ENCODE measurements at regions not wholly inside any gene's neighbourhood (a gene's known extent, or its start where the extent isn't known, plus 50 kb on each side); places are given as distances from the start of the nearest gene placed in this dataset.
A peak's percentile ranks its signal among the peaks of the same experiment; 100 is the strongest.
"Not testable (repeated sequence)": the region's sequence is repeated elsewhere in the genome, so short reads cannot be mapped to it uniquely, and the experiment has no call there.

DNA sequence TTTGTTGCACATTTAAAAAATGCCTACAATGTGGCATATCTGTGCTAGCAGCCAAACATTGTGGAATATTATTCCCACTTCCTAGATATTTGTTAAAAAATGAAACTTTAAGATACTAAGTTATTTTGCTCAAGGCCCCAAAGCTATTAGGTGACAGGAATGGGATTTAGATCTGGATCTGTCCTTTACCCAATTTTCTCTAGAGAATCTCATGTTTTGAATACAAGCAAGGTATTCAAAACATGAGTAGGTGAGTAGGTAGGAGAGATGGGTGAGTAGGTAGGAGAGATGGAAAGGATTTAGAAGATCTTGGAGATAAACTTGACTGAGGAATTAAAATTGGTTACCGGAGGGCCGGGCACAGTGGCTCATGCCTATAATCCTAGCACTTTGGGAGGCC is 61.2 kb upstream of the AKIRIN2 start:
- ATAC-seq (no peak), DNase-seq (no peak)

DNA sequence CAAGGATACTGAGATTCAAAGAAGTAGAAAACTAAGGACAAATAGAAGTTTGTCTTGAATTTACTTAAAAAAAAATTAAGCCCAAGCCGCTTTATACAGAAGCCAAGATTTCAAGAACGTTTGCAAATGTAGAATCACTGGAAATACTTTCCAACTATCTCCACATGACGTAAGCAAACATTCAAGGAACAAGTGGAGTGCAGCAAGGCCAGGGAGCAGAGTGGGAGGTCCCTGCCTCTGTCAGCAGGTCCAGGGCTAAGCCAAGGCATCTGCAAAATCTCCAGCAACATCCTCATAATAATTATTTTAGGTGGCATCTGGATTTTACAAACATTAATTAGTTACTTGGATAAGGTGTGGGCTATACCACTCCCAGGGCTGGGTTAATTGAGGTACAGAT is 60.1 kb upstream of the AKIRIN2 start:
- DNase-seq (no peak), ATAC-seq (no peak)

DNA sequence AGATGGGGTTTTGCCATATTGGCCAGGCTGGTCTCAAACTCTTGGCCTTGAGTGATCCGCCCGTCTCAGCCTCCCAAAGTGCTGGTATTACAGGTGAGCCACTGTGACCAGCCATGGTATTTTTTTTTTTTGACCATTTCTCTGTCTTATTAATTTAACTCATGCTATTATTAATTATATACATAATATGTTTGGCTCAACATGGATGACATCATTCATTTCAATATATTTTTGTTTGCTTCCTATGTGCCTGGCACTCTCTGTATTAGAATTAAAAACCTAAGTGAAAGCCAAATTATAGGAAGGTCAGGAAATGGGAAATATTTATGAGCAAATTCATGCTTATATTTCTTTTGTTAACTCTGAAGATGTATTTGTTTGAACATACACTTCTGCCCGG is 55.8 kb upstream of the AKIRIN2 start:
- DNase-seq (no peak), ATAC-seq (no peak)

DNA sequence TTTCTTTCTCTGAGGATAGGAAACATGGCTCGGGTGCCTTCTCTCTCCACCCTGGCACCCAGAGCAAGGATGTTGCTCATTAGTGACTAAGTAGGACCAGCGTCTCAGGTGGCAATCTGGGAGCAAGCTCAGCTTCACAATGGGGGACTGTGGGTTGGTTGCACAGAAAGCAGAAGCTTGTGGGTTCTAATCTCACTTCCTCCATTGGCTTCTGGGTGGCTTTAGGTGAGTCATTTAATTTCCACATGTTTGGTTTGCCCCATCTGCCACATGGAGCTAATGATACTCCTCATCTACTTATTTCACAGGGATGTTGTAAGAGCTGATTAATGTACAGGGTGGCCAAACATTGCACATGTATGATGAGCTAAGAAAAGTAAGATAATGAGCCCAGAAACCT is 54.8 kb upstream of the AKIRIN2 start:
- peak; percentile 99 for ATAC-seq
- DNase-seq: peak; percentile 56

DNA sequence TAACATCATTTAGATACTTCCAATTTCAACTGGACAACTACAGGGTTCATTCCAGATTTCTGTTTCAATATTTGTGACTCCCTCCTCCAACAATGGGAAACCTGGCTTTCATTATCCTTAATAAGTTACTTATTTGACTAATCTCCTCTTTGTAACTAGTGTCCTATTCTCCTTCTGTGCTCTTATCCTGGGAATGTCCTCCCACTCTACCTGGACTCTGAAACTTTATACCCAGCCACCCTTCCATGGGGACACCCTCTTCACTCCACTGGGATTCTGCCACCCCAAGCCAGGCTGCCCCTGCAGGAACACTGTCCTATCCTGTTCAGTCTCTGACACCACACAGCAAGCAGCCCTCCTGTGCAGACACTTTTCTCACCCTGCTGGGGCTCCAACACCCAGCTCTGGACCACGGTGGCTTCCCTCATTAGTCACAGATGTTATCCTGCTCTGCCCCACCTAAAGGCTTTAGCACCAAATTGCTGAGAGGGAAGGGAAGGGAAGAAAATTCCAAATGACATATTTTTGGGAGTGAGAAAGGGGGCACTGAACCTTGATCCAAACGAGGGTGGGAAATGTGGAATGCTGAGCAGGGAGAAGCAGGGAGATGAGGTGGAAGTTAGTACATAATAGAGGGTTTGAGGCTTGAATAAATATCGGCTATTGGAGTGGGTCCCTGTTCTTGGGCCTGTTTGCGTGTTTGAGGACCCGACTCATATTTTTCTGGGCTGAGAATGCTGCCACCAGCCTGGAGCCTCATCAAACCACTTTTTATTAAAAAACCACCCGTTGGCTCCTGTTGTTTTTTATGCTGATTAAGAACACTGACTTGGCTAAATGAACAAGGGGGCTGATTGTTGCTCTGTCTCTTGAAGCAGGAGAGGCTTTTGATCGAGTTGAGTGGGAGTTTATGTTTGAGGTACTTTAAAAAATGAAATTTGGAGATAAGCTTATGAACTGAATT is 54.0 kb upstream of the AKIRIN2 start:
- no peak for ATAC-seq
- DNase-seq: peak; percentile 7

DNA sequence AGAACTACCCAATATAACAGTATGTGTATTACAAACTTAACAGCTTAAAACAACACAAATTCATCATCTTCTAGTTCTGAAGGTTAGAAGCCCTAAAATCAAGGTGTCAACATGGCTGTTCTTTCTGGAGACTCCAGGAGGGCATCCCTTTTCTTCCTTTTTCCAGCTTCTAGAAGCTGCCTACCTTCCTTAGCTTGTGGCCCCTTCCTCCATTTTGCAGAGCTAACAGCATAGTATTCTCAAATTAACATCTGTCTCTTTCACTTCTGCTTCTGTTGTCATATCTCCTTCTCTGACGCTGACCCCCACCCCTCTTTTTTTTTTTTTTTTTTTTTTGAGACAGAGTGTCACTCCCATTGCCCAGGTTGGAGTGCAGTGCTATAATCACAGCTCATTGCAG is 52.8 kb upstream of the AKIRIN2 start:
- ATAC-seq (no peak), DNase-seq (no peak)

DNA sequence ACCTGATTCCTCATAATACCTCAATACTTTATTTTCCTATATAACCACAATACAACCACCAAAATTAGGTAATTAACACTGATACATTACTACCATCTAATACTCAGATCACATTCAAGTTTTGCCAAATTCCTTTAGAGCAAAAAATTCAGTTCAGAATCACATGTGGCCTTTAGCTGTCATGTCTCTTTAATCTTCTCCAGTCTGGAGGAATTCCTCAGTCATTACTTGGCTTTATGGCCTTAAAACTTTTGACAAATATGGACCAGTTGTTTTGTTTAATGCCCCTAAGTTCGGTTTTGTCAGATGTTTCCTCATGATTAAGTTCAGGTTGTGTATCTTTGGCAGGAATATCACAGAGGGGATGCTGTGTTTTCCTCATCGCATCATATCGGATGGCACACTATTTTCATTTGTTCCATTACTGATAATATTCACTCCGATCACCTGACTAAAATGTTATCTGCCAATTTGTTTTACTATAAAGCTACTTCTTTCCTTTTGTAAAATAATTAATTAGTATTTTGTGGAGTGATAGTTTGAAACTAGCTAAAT is 51.2 kb upstream of the AKIRIN2 start:
- no peak for ATAC-seq

DNA sequence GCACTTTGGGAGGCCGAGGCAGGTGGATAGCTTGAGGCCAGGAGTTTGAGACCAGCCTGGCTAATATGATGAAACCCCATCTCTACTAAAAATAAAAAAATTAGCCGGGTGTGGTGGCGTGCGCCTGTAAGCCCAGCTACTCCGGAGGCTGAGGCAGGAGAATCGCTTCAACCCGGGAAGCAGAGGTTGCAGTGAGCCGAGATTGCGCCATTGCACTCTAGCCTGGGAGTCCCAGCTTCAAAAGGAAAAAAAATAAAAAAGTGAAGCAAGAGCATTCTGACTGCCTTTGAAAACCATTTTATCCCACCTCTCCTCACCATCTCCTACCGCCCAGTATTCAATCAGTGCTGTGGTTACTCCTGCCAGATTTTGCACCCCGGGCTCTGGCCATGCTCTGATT is 50.5 kb upstream of the AKIRIN2 start:
- not testable (repeated sequence) for DNase-seq, ATAC-seq

More for the DNA sequence above, 51.2 kb upstream of the AKIRIN2 start:
- no peak for DNase-seq
